NB4 (cell line): ENCODE measurements at regions not wholly inside any gene's neighbourhood (a gene's known extent, or its start where the extent isn't known, plus 50 kb on each side); places are given as distances from the start of the nearest gene placed in this dataset.

Experiments used
- DNase-seq: peaks from one replicate; pipeline ENCODE4 v3.0.0; 2010; ENCODE audit warnings: low read depth
- H3K4me3 ChIP-seq: one replicate; pipeline ENCODE4 v1.5.1; 2011; ENCODE audit warnings: mild to moderate bottlenecking, low read depth, low read length, moderate library complexity
- CTCF ChIP-seq: IDR thresholded peaks from one replicate; pipeline ENCODE4 v1.5.1; 2012; ENCODE audit warnings: low read depth, low read length
- MAX ChIP-seq: IDR thresholded peaks from 2 replicates; pipeline ENCODE4 v1.6.1; 2011; ENCODE audit warnings: low read depth, low read length
- MYC ChIP-seq: IDR thresholded peaks from 2 replicates; pipeline ENCODE4 v1.6.1; 2011; ENCODE audit warnings: low read depth, low read length
- POLR2A ChIP-seq: IDR thresholded peaks from 2 replicates; pipeline ENCODE4 v1.6.1; 2011; ENCODE audit warnings: mild to moderate bottlenecking; ENCODE audit not compliant: insufficient read length; ENCODE audit errors: extremely low read depth

- H3K4me3 ChIP-seq: no peak overlapping the region
- no peak for DNase-seq
- TF ChIP-seq MAX (no peak), POLR2A (no peak), MYC (no peak), CTCF (no peak)
Observed at GRCh38 chr11:8839306-8839956, 71.6 kb upstream of the AKIP1 start.

GRCh38 chr11:8839957-8840945, 70.7 kb upstream of the AKIP1 start:
- TF ChIP-seq MAX (no peak), POLR2A (no peak), CTCF (no peak), MYC (no peak)
- no peak for DNase-seq
- H3K4me3 ChIP-seq: no peak overlapping the region

- TF ChIP-seq MAX (no peak), POLR2A (no peak), MYC (no peak), CTCF (no peak)
- no peak for DNase-seq
- H3K4me3 ChIP-seq: no peak overlapping the region
Observed at GRCh38 chr11:8841899-8842298, 69.1 kb upstream of the AKIP1 start.

GRCh38 chr11:8858808-8859207, 52.2 kb upstream of the AKIP1 start:
- no peak for DNase-seq
- TF ChIP-seq MYC (no peak), CTCF (no peak), MAX (no peak)

More at GRCh38 chr11:8858808-8859207, 52.2 kb upstream of the AKIP1 start:
- H3K4me3 ChIP-seq: no peak overlapping the region
